Cardiac muscle cell (in vitro differentiated cells and primary cell): ENCODE measurements at regions not wholly inside any gene's neighbourhood (a gene's known extent, or its start where the extent isn't known, plus 50 kb on each side); places are given as distances from the start of the nearest gene placed in this dataset.

ENCODE experiments used
- DNase-seq, 2 donors: peaks; one replicate each; pipeline versions ENCODE4 v3.0.0 to v3.0.0-alpha.2; 2010 to 2017; ENCODE audit warnings: low read depth in 1 of 2, low spot score in 1 of 2
- H3K27ac ChIP-seq: fragments of 200-600 bp; sonication (generic); 2 replicates; pipeline ENCODE4 v1.5.1; 2016
- H3K27me3 ChIP-seq: fragments of 200-600 bp; sonication (generic); 2 replicates; pipeline ENCODE4 v1.6.0; 2016; ENCODE audit warnings: control low read depth
- H3K36me3 ChIP-seq: fragments of 200-600 bp; sonication (generic); 2 replicates; pipeline ENCODE4 v1.5.1; 2016; ENCODE audit warnings: control low read depth
- H3K4me1 ChIP-seq: fragments of 200-600 bp; sonication (generic); 2 replicates; pipeline ENCODE4 v1.8.1; 2017; ENCODE audit warnings: low read depth, mild to moderate bottlenecking, mixed run types
- H3K4me3 ChIP-seq: fragments of 200-600 bp; sonication (generic); 2 replicates; pipeline ENCODE4 v1.5.1; 2016; ENCODE audit warnings: mild to moderate bottlenecking
- H3K9me3 ChIP-seq: fragments of 200-600 bp; sonication (generic); 2 replicates; pipeline ENCODE4 v1.5.1; 2017; ENCODE audit warnings: low read depth, mild to moderate bottlenecking, control low read depth
- CTCF ChIP-seq: IDR thresholded peaks from 2 replicates; pipeline ENCODE4 v1.5.1; 2012; ENCODE audit warnings: low read depth, mild to moderate bottlenecking, low read length

- no peak for TF ChIP-seq CTCF
- no peak for DNase-seq
- Histone ChIP-seq H3K36me3 (no peaks in the 10 kb centered on the region), H3K4me3 (no peak overlapping the region), H3K27ac (no peak overlapping the region), H3K4me1 (peaks cover 3% of the 10 kb centered on the region), H3K9me3 (no peaks in the 10 kb centered on the region), H3K27me3 (no peaks in the 10 kb centered on the region)
Observed at GRCh38 chr14:98608071-98609060, 663.6 kb downstream of the BCL11B start.

- H3K36me3 ChIP-seq = no peaks in the 10 kb centered on the region
- peak in 1 of 2 donors; percentile 14 for DNase-seq
- H3K9me3 ChIP-seq = no peaks in the 10 kb centered on the region
- peaks cover 3% of the 10 kb centered on the region for H3K4me1 ChIP-seq
- no peaks in the 10 kb centered on the region for H3K27me3 ChIP-seq
- no peak overlapping the region for H3K4me3 ChIP-seq
- TF ChIP-seq CTCF = no peak
- peak overlapping the region; percentile 47 for H3K27ac ChIP-seq
Observed at GRCh38 chr14:98612434-98613200, 659.4 kb downstream of the BCL11B start.

- no peak for TF ChIP-seq CTCF
Observed at GRCh38 chr14:98614741-98615140, 657.3 kb downstream of the BCL11B start.

GRCh38 chr14:98622208-98623051 lies 649.6 kb downstream of the BCL11B start:
- Histone ChIP-seq H3K4me1 (no peaks in the 10 kb centered on the region), H3K27ac (no peak overlapping the region), H3K27me3 (no peaks in the 10 kb centered on the region), H3K4me3 (no peak overlapping the region), H3K36me3 (no peaks in the 10 kb centered on the region), H3K9me3 (no peaks in the 10 kb centered on the region)
- no peak for TF ChIP-seq CTCF
- no peak for DNase-seq

More at GRCh38 chr14:98614741-98615140, 657.3 kb downstream of the BCL11B start:
- H3K27me3 ChIP-seq = no peaks in the 10 kb centered on the region
- H3K4me3 ChIP-seq = no peak overlapping the region
- peaks cover 3% of the 10 kb centered on the region for H3K4me1 ChIP-seq
- H3K36me3 ChIP-seq = no peaks in the 10 kb centered on the region
- no peak overlapping the region for H3K27ac ChIP-seq
- no peaks in the 10 kb centered on the region for H3K9me3 ChIP-seq
- no peak for DNase-seq
